ENCODE measurements at regions not wholly inside any gene's neighbourhood (a gene's known extent, or its start where the extent isn't known, plus 50 kb on each side); places are given as distances from the start of the nearest gene placed in this dataset.
"Not testable (repeated sequence)": the region's sequence is repeated elsewhere in the genome, so short reads cannot be mapped to it uniquely, and the experiment has no call there.

DNA sequence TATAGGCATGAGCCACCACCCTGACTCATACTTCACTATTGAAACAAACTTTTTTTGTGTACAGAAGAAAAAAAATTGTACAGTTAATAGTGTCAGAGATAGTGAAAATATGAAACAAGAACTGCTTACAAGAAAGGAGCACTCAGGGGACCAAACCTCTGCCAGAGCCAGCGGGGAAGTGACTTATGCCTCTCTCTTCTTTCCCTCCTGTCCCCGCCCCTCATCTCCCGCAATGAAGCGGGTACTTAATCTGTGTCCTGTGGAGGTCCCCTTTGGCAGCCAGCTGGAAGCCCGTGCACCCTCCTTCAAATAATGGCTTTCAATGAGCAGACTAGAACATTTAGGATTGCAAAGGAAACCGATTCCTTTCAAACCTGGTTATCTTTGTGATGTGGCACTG lies 51.5 kb downstream of the PPIAL4A start:
- intact Hi-C loops (cut with DNase I); ATAC-seq; FAIRE-seq: not testable (repeated sequence)

DNA sequence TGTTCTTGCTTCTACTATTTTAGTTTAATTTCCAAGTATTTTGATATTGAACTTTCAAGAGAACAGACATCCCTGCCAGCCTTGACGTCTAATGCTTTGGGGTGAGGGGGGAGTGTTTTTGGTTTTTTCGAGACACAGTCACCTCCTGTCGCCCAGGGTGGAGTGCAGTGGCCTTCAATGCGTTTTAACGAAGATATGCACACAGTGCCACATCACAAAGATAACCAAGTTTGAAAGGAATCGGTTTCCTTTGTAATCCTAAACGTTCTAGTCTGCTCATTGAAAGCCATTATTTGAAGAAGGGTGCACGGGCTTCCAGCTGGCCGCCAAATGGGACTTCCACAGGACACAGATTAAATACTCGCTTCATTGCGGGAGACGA lies 52.3 kb downstream of the PPIAL4A start:
- FAIRE-seq; H3K36me3 ChIP-seq; H3K4me1 ChIP-seq; intact Hi-C loops (cut with DNase I); DNase-seq; H3K9me3 ChIP-seq; H3K27me3 ChIP-seq: not testable (repeated sequence)
- 1 to 3% methylated on average over 12 of the region's 12 CpGs for WGBS, 2 donors
- Histone ChIP-seq H3K27ac (peak overlapping the region; percentile 47 to 76 (median 72)), H3K4me3 (peak overlapping the region in 3 of 4 donors; percentile 6 to 48 (median 38))
- peak in 1 of 4 donors; percentile 11 for ATAC-seq

More for the DNA sequence above, 51.5 kb downstream of the PPIAL4A start:
- H3K36me3 ChIP-seq, H3K4me3 ChIP-seq, H3K4me1 ChIP-seq, H3K9me3 ChIP-seq, H3K27me3 ChIP-seq, H3K27ac ChIP-seq, DNase-seq: not testable (repeated sequence)
- 40 to 51% methylated on average over 1 to 4 of the region's 6 CpGs for WGBS, 2 donors

DNA sequence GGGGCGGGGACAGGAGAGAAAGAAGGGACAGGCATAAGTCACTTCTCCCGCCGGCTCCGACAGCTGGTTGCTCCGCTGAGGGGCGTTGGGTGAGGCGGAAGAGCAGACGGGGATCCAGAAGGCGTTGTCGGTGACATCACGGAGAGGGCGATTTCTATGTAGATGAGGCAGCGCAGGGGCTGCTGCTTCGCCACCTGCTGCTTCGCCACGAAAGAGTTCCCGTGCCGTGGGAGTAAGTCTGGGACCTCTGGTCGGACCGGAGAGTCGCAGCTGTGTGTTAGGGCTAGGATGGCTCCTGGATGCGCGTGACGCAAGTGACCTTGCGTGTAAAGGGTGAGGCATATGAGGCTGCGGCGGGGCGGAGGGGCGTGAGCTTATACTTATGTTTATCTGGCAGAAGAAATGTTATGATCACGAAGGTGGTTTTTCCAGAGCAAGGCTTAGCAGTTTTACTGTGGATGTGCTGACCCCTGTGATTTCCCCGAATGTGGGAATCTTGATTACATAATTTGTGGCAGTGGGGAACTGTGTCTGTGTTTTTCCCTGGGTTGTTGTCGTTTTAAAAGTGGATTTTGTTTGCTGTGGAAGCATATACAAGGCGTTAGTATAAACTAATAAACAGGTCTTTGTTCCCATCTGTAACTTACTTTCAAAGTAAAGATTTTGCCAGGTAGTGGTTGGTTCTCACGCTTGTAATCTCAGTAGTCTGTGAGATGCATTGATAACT lies 52.8 kb downstream of the PPIAL4A start:
- H3K4me3 ChIP-seq: peak overlapping the region in 3 of 4 donors; percentile 6 to 48 (median 38)
- H3K27me3 ChIP-seq; FAIRE-seq; H3K9me3 ChIP-seq; H3K4me1 ChIP-seq; intact Hi-C loops (cut with DNase I); H3K36me3 ChIP-seq: not testable (repeated sequence)
- peak overlapping the region; percentile 47 to 76 (median 72) for H3K27ac ChIP-seq
- DNase-seq (peak; percentile 53 to 79 (median 68)), ATAC-seq (peak; percentile 87 to 94 (median 92))
- WGBS, 2 donors: 1% methylated on average over 29 to 33 of the region's 34 CpGs

DNA sequence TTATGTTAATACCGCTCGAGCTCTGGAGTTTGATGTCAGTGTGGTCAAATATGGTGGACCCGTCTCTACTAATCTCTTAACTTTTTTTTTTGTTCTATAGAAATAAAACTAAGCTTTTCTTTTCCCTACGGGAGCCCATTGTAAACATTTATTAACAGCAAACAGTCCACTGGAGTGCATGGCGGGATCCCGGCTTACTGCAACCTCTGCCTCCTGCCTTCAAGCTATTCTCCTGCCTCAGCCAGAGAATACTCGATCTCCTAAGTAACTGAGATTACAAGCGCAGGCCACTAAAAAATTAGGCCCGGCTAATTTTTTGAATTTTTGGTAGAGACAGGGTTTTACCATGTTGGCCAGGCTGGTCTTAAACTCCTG lies 53.4 kb downstream of the PPIAL4A start:
- FAIRE-seq; H3K9me3 ChIP-seq; H3K36me3 ChIP-seq; H3K27me3 ChIP-seq; H3K4me1 ChIP-seq; H3K27ac ChIP-seq; H3K4me3 ChIP-seq; intact Hi-C loops (cut with DNase I); DNase-seq: not testable (repeated sequence)
- WGBS, 2 donors: no CpG with 5 or more reads among the region's 9 CpGs
- ATAC-seq: peak; percentile 28 to 40 (median 34)

DNA sequence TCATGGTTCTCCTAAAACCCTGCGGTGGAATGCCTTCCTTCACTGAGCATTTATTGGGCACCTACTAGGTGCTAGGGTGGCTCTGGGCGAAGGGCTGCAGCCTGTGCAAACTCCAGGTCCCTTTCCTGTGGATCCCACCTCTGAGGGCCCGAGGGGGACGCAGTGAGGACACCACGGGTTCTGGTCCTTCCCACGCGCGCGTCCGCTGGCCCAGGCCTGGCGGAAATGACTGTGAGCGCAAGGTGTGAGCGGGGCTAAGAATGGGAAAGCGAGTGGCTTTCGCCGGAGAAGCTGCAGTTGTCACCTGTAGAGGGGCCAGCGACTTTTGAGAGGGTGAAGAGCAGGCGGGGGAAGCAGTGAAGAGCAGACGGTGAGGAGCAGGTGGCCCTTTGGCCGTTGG lies 55.1 kb downstream of the PPIAL4A start:
- H3K4me1 ChIP-seq, DNase-seq, FAIRE-seq: not testable (repeated sequence)

DNA sequence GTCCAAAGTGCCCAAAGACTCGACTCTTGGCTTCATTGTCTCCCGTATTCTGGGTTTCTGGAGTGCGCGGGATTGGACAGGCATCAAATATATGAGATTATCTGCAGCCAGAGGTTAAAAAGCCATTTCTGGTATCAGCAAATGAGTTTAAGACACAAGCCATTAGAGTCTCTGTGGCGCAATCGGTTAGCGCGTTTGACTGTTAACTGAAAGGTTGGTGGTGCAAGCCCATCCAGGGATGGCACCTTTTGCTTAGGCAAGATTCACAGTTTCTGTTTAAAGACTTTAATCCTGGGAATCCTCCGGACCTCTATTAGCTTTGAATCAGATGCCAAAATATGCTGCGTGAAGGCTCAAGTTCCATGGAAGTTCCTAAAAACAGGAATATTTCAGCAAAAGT lies 55.6 kb downstream of the PPIAL4A start:
- FAIRE-seq; H3K27ac ChIP-seq; H3K4me3 ChIP-seq; H3K36me3 ChIP-seq; H3K27me3 ChIP-seq; DNase-seq; ATAC-seq; H3K4me1 ChIP-seq; H3K9me3 ChIP-seq; intact Hi-C loops (cut with DNase I): not testable (repeated sequence)
- WGBS, 2 donors: 95 to 98% methylated on average over 6 of the region's 10 CpGs

More for the DNA sequence above, 55.1 kb downstream of the PPIAL4A start:
- ATAC-seq; intact Hi-C loops (cut with DNase I); H3K9me3 ChIP-seq; H3K27me3 ChIP-seq; H3K27ac ChIP-seq; H3K36me3 ChIP-seq; H3K4me3 ChIP-seq: not testable (repeated sequence)
- 95 to 97% methylated on average over 20 of the region's 20 CpGs for WGBS, 2 donors

DNA sequence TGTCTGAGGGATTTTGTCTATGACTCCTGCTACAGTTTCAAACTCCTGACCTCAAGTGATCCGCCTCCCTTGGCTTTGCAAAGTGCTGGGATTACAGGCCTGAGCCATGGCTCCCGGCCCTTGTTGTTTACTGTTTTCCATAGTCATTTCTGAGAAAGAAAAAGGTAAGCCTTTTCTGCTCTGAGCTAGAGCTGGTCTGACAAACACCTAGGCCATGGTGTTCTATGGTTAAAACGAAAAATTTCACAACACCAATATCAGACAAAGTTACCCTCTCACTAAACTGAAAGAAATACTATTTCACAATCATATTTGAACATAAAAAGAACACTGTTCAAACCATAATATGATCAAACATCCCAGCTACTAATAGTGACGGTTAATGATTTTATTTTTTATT lies 57.5 kb downstream of the PPIAL4A start:
- H3K9me3 ChIP-seq; DNase-seq; FAIRE-seq; H3K27me3 ChIP-seq; intact Hi-C loops (cut with DNase I); H3K4me3 ChIP-seq; ATAC-seq; H3K27ac ChIP-seq; H3K36me3 ChIP-seq; H3K4me1 ChIP-seq: not testable (repeated sequence)
- 83% methylated on average over 4 of the region's 4 CpGs for WGBS, 2 donors

DNA sequence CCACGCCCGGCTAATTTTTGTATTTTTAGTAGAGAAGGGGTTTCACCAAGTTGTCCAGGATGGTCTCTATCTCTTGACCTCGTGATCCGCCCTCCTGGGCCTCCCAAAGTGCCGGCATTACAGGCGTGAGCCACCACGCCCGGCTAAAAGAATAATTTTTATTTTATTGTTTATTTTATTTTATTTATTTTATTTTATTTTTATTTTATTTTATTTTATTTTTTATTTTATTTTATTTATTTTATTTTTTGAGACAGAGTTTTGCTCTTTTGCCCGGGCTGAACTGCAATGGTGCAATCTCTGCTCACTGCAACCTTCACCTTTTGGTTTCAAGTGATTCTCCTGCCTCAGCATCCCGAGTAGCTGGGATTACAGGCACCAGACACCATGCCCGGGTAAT lies 60.2 kb downstream of the PPIAL4A start:
- H3K4me3 ChIP-seq; ATAC-seq; FAIRE-seq; H3K27me3 ChIP-seq; DNase-seq; H3K9me3 ChIP-seq; H3K4me1 ChIP-seq; H3K36me3 ChIP-seq; H3K27ac ChIP-seq; intact Hi-C loops (cut with DNase I): not testable (repeated sequence)
- WGBS, 2 donors: 94 to 98% methylated on average over 11 of the region's 11 CpGs

DNA sequence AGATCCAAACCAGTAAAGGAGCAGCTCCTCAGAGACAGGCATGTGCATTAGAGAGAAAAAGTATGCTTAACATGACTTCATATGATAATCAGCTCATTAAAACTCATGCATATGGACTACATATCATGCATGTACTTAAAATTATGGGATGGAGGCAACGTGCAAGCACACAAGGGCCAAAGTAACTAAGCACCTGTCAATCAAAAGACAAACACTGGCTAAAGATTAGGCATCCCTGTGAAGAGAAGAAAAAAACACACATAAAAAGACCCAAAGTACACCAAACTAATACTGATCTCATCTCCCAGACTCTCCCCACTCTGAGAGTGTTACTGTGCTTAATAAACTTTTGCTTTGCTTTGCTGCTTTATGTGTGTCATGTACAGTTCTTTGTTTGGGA lies 61.1 kb downstream of the PPIAL4A start:
- FAIRE-seq; H3K27me3 ChIP-seq; ATAC-seq; H3K36me3 ChIP-seq; H3K27ac ChIP-seq; H3K9me3 ChIP-seq; H3K4me3 ChIP-seq; intact Hi-C loops (cut with DNase I); DNase-seq; H3K4me1 ChIP-seq: not testable (repeated sequence)
- 32 to 33% methylated on average over 1 of the region's 1 CpG for WGBS, 2 donors

DNA sequence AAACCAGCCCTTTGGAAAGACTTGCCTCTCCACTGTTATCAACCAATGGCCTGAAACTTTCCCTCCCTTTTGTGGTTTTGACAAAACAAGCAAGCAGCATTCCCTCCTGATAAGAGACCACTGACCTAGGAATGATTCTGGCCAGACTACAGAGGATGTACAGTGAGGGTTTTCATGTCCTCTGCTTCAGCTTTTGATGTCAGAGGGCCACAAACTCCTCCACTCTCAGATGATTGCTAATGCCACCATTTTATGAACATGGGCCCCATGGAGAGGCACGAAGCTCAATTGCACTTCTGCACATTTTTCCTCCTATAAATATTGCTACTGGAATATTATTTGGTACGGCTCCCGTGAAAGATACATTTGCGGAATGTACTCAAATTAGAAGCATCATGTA lies 61.5 kb downstream of the PPIAL4A start:
- H3K27ac ChIP-seq; DNase-seq; H3K4me1 ChIP-seq; ATAC-seq; H3K36me3 ChIP-seq; H3K9me3 ChIP-seq; H3K4me3 ChIP-seq; FAIRE-seq; H3K27me3 ChIP-seq; intact Hi-C loops (cut with DNase I): not testable (repeated sequence)
- 97 to 98% methylated on average over 4 of the region's 4 CpGs for WGBS, 2 donors

DNA sequence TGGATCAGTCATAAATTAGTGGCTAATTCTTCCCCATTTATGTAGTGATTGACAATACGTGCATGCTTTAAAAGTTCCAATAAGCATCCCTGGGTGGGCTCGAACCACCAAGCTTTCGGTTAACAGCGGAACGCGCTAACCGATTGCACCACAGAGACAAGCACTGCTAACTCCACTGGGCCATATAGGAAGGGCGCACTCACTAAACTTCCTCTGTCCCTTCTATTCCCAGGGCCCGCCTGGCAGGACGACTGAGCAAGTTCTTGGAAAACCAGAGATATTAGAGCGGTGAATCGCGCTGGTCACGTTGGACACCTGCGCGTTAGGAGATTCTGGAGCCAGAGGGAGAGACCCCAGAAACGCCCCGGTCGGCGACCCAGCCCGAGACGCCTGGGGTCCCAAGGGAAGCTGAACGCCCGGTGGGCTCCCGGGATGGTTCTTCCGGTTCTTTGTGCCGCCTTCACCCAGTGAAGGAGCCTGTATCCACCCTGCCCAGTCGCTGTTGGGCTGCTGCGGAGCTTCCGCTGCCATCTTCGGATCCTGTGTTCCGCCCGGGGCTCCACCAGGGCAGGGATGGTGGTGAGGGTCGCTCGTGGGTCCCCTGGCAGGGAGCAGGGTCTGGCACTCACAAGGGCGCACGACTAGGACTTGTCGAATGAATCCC lies 62.8 kb downstream of the PPIAL4A start:
- H3K4me1 ChIP-seq; H3K27me3 ChIP-seq; FAIRE-seq; DNase-seq; H3K4me3 ChIP-seq; H3K27ac ChIP-seq; intact Hi-C loops (cut with DNase I); H3K36me3 ChIP-seq; ATAC-seq; H3K9me3 ChIP-seq: not testable (repeated sequence)
- WGBS, 2 donors: 72 to 73% methylated on average over 28 to 31 of the region's 38 CpGs

DNA sequence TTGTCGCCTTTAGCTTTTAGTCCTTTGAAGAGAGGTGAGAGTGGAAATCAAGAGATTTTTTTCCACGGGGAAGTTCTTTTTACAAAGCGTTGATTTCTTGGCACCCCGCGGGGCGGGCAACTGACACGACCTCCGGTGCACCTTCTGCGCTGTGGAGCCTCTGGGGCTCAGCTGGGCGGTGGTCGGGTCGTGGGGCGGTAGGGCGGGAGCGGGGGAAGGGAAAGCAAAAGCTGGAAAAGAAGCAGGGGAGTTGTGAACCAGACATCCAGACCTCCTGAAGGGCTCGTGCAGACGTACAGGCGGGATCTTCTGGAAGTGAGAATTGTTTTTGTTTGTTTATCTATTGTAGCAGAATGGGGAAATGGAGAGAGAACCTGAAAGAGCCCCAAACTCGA lies 63.3 kb downstream of the PPIAL4A start:
- H3K27me3 ChIP-seq; FAIRE-seq; H3K36me3 ChIP-seq; ATAC-seq; H3K4me1 ChIP-seq; H3K4me3 ChIP-seq; H3K27ac ChIP-seq; DNase-seq; intact Hi-C loops (cut with DNase I); H3K9me3 ChIP-seq: not testable (repeated sequence)
- WGBS, 2 donors: 75 to 80% methylated on average over 18 of the region's 19 CpGs

Data from pancreas (tissue), 10 donors.